Aorta (tissue), 5 donors: ENCODE measurements at regions not wholly inside any gene's neighbourhood (a gene's known extent, or its start where the extent isn't known, plus 50 kb on each side); places are given as distances from the start of the nearest gene placed in this dataset.
"Not testable (repeated sequence)": the region's sequence is repeated elsewhere in the genome, so short reads cannot be mapped to it uniquely, and the experiment has no call there.

Experiments used
- ATAC-seq: fragments of 200-7000 bp; cut with Tn5 transposase; one replicate; pipeline ENCODE4 v1.9.1; 2022; ENCODE audit warnings: moderate library complexity; ENCODE audit not compliant: low FRiP score
- DNase-seq, 2 donors: peaks; one replicate each; pipeline ENCODE4 v3.0.0-alpha.2; 2020
- H3K27ac ChIP-seq, 2 donors: one replicate each; pipeline ENCODE4 v1.5.1; 2013; ENCODE audit warnings: low read length in 2 of 2, mild to moderate bottlenecking in 2 of 2, moderate library complexity in 2 of 2, control low read depth in 1 of 2, inconsistent platforms in 1 of 2, low read depth in 1 of 2
- H3K27me3 ChIP-seq, 2 donors: one replicate each; pipeline ENCODE4 v1.6.1; 2013; ENCODE audit warnings: control low read depth in 1 of 2, low read length in 1 of 2, mild to moderate bottlenecking in 1 of 2, moderate library complexity in 1 of 2; ENCODE audit not compliant: insufficient read depth in 2 of 2, control insufficient read depth in 1 of 2
- H3K36me3 ChIP-seq, 2 donors: one replicate each; pipeline ENCODE4 v1.6.1; 2013; ENCODE audit warnings: control low read depth in 1 of 2, low read length in 1 of 2, mild to moderate bottlenecking in 1 of 2; ENCODE audit not compliant: insufficient read depth in 2 of 2, control insufficient read depth in 1 of 2
- H3K4me1 ChIP-seq, 2 donors: one replicate each; pipeline ENCODE4 v1.6.1; 2013; ENCODE audit warnings: low read length in 2 of 2, control low read depth in 1 of 2, mild to moderate bottlenecking in 1 of 2, moderate library complexity in 1 of 2; ENCODE audit not compliant: insufficient read depth in 2 of 2, control insufficient read depth in 1 of 2
- H3K4me3 ChIP-seq, 2 donors: one replicate each; pipeline ENCODE4 v1.5.1; 2013; ENCODE audit warnings: low read length in 2 of 2, control low read depth in 1 of 2, mild to moderate bottlenecking in 1 of 2
- H3K9me3 ChIP-seq: one replicate; pipeline ENCODE4 v1.6.1; 2013; ENCODE audit warnings: mild to moderate bottlenecking, low read length; ENCODE audit not compliant: control insufficient read depth
- WGBS, 2 donors: extraction: QIAGEN DNeasy Blood & Tissue Kit; methylation state at CpG; one replicate each; pipeline ENCODE4 v1.1.7; 2013; 5-methylcytosine and 5-hydroxymethylcytosine counted together
- intact Hi-C, 2 donors: fragments of 100-400 bp; cut with DNase I; formaldehyde crosslinking; loops; one replicate each; pipeline versions ENCODE4 v1.14.2 to v1.15.0; 2022
- donor health status: healthy with polysubstance abuse.
- donor health status: Bipolar disorder and iron deficiency.
- donor health status: DM: no; HTN: no; CAD: no.
- donor health status: DM: no; HTN: no; CAD: no.
- donor health status: DM: yes; HTN: yes; CAD: no.

DNA sequence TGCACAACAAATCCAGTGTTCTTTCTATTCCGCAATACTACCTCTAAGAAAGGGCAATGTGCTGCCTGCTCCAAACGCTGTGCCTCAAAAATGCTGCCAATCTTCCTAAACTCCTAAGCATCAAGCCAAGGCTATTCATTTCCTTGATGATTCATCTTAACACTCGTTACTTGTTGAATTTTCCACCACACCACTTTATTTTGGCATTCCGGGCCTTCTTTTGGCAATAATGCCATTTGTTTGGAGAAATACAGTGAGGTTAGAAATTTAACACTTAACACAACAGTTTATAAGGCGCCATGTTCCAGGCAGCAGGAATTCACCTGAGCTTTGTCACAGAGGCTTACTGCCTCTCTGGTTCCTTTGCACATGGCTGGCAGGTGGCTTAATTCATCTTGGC, 82.6 kb upstream of the ABCB5 start:
- WGBS, 2 donors = 19 to 20% methylated on average over 5 of the region's 5 CpGs
- DNase-seq (no peak), ATAC-seq (no peak)
- Histone ChIP-seq H3K4me3 (no peak overlapping the region), H3K27ac (no peak overlapping the region), H3K9me3 (no peaks in the 10 kb centered on the region), H3K4me1 (no peaks in the 10 kb centered on the region), H3K27me3 (no peaks in the 10 kb centered on the region), H3K36me3 (no peaks in the 10 kb centered on the region)
- intact Hi-C loops = no loop called here

DNA sequence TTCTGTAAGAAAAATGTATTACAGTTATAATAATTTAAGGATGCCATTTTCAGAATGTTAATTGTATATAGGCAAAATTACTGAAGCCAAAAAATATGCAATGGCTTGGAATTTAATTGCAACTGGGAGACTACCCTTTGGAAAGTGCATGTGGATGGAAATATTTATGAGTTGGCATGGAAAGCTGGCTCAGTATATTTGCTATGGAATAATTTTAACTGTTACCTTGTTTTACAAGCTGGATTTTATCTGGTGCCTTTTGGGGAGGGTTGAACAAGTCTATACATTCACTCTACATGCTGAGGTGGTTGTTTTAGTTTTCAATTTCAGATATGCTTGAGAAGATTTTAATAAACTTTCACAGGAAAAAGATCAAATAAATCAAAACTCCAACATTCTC, 80.9 kb upstream of the ABCB5 start:
- DNase-seq (no peak), ATAC-seq (no peak)
- Histone ChIP-seq H3K4me3 (no peak overlapping the region), H3K9me3 (no peaks in the 10 kb centered on the region), H3K27ac (no peak overlapping the region), H3K4me1 (no peaks in the 10 kb centered on the region), H3K27me3 (no peaks in the 10 kb centered on the region), H3K36me3 (no peaks in the 10 kb centered on the region)
- intact Hi-C loops = no loop called here

DNA sequence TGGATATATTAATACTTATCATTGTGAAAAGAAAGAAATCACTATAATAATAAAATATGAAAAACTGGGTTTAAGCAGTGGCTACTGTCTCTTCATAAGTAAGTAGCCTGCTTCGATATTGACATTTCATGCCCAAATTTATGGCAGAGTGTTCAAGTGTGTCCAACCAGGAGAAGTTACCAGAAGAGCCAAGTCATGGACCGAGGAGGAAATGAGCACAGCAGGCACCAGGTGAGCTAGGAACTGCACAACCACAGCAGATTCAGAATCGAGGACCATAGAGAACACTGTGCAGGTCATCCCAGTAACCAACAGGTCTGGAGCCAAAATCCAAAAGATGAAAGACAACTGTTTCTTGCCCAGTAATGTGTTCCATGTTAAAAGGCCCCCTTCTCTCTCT, 79.9 kb upstream of the ABCB5 start:
- Histone ChIP-seq H3K4me1 (no peaks in the 10 kb centered on the region), H3K27ac (no peak overlapping the region), H3K4me3 (no peak overlapping the region), H3K9me3 (no peaks in the 10 kb centered on the region), H3K27me3 (no peaks in the 10 kb centered on the region), H3K36me3 (no peaks in the 10 kb centered on the region)
- intact Hi-C loops = no loop called here
- no peak for ATAC-seq
- WGBS, 2 donors = 80 to 81% methylated on average over 3 of the region's 3 CpGs
- DNase-seq = no peak

DNA sequence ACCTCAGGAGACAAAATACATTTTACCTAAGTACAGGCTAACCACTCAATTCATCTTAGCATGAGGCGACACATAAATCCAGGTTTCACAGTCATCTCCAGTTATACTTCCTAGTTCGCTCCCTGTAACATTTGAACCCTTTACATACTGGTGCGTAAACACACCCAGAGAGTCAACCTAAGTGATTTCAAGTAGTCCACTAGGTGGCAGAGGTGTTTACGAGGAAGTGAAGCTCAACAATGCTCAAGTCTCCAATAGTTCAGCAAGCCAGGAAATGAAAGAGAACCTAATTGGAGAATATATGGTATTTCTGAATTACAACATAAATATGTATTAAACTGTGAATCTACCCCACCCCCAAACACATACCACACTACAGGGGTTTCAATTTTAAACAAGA, 76.3 kb upstream of the ABCB5 start:
- Histone ChIP-seq H3K36me3 (no peaks in the 10 kb centered on the region), H3K4me1 (no peaks in the 10 kb centered on the region), H3K4me3 (no peak overlapping the region), H3K27ac (no peak overlapping the region), H3K27me3 (no peaks in the 10 kb centered on the region), H3K9me3 (no peaks in the 10 kb centered on the region)
- intact Hi-C loops = no loop called here
- WGBS, 2 donors = 86 to 89% methylated on average over 4 of the region's 4 CpGs
- no peak for DNase-seq
- no peak for ATAC-seq

- H3K4me3 ChIP-seq = no peak overlapping the region
- no peak overlapping the region for H3K27ac ChIP-seq
- no peak for DNase-seq
- no peaks in the 10 kb centered on the region for H3K9me3 ChIP-seq
- 79 to 85% methylated on average over 6 of the region's 6 CpGs for WGBS, 2 donors
- no peaks in the 10 kb centered on the region for H3K27me3 ChIP-seq
- ATAC-seq = no peak
- H3K36me3 ChIP-seq = no peaks in the 10 kb centered on the region
- intact Hi-C loops = no loop called here
- no peaks in the 10 kb centered on the region for H3K4me1 ChIP-seq
Observed at GRCh38 chr7:20541608-20542349, 73.7 kb upstream of the ABCB5 start.

- Histone ChIP-seq H3K9me3 (no peaks in the 10 kb centered on the region), H3K4me3 (no peak overlapping the region), H3K27me3 (no peaks in the 10 kb centered on the region), H3K36me3 (no peaks in the 10 kb centered on the region), H3K4me1 (no peaks in the 10 kb centered on the region), H3K27ac (no peak overlapping the region)
- ATAC-seq (peak; percentile 88), DNase-seq (peak in 1 of 2 donors; percentile 58)
- intact Hi-C loops = no loop called here
- 20 to 25% methylated on average over 1 of the region's 1 CpG for WGBS, 2 donors
Observed at GRCh38 chr7:20542594-20542993, 72.9 kb upstream of the ABCB5 start.

DNA sequence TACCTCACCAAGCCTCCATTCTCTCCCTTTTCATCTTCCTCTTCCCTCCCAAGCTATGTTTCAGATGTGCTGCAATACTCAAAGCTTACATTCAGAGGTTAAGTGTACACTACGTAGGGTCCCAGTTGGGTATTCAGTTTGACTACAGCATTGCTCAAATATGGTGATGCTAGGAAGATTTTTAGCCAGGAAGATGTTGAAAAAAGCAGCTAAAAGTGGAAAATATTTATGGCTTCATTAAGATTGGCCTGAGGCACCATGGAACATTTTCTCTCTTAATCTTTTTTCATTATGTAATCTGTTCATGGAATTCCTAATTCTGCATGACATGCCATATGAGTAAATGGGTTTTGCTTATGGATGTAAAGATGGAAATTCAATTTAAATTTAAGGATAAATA, 72.0 kb upstream of the ABCB5 start:
- no peaks in the 10 kb centered on the region for H3K36me3 ChIP-seq
- H3K4me3 ChIP-seq = no peak overlapping the region
- H3K9me3 ChIP-seq = no peaks in the 10 kb centered on the region
- WGBS, 2 donors = 64 to 69% methylated on average over 1 of the region's 1 CpG
- no peaks in the 10 kb centered on the region for H3K27me3 ChIP-seq
- H3K4me1 ChIP-seq = no peaks in the 10 kb centered on the region
- intact Hi-C loops = no loop called here
- DNase-seq = no peak
- peak; percentile 74 for ATAC-seq
- no peak overlapping the region for H3K27ac ChIP-seq

DNA sequence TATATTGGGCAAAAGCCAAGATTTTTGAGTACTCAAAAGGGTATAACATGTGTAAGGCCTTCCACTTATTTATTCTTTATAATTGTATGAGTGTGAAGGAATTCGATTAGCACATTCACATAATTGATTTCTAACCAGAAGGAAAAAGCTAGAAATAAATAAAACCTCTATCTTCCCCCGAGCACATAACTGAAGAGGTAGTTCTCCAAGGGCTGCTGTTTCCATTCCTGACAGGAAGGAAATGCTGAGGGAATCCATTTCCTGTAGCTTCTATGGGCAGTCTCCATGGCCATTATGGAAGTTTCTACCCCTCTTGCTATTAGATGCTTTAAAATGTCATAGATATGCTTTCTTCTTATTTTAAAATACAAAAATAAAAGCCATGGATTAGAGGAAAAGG, 70.5 kb upstream of the ABCB5 start:
- intact Hi-C loops = no loop called here
- DNase-seq = no peak
- 81 to 82% methylated on average over 2 of the region's 2 CpGs for WGBS, 2 donors
- no peaks in the 10 kb centered on the region for H3K4me1 ChIP-seq
- H3K36me3 ChIP-seq = no peaks in the 10 kb centered on the region
- ATAC-seq = no peak
- no peak overlapping the region for H3K27ac ChIP-seq
- H3K9me3 ChIP-seq = no peaks in the 10 kb centered on the region
- H3K27me3 ChIP-seq = no peaks in the 10 kb centered on the region
- H3K4me3 ChIP-seq = no peak overlapping the region

- ATAC-seq, H3K27ac ChIP-seq, H3K4me1 ChIP-seq, H3K36me3 ChIP-seq, H3K4me3 ChIP-seq, DNase-seq, H3K27me3 ChIP-seq, H3K9me3 ChIP-seq, intact Hi-C loops: not testable (repeated sequence)
- WGBS, 2 donors = 91 to 94% methylated on average over 10 of the region's 10 CpGs
Observed at GRCh38 chr7:20546958-20547357, 68.5 kb upstream of the ABCB5 start.
